ENCODE measurements at regions not wholly inside any gene's neighbourhood (a gene's known extent, or its start where the extent isn't known, plus 50 kb on each side); places are given as distances from the start of the nearest gene placed in this dataset.

- Mint-ChIP-seq H3K9me3 (peaks cover 7% of the 10 kb centered on the region), H3K4me1 (no peaks in the 10 kb centered on the region), H3K27me3 (ENCODE audit: low read depth) (peaks cover 64% of the 10 kb centered on the region), H3K4me3 (no peak overlapping the region), H3K36me3 (ENCODE audit: low read depth) (no peaks in the 10 kb centered on the region), H3K27ac (no peak overlapping the region)
- TF ChIP-seq CTCF (IDR thresholded peaks at IDR 0.05; ENCODE audit: unreplicated experiment in 3 of 3): no peak
Measured at GRCh38 chr13:112236539-112237197, 139.5 kb upstream of the SPACA7 start.

GRCh38 chr13:112238436-112238995, 137.6 kb upstream of the SPACA7 start:
- H3K27ac Mint-ChIP-seq: no peak overlapping the region
- H3K27me3 Mint-ChIP-seq (ENCODE audit: low read depth): peaks cover 61% of the 10 kb centered on the region

GRCh38 chr13:112240076-112240475, 136.1 kb upstream of the SPACA7 start:
- peaks cover 3% of the 10 kb centered on the region for H3K9me3 Mint-ChIP-seq
- TF ChIP-seq CTCF (IDR thresholded peaks at IDR 0.05; ENCODE audit: unreplicated experiment in 3 of 3): no peak
- no peaks in the 10 kb centered on the region for H3K4me1 Mint-ChIP-seq
- no peak overlapping the region for H3K27ac Mint-ChIP-seq
- H3K36me3 Mint-ChIP-seq (ENCODE audit: low read depth): no peaks in the 10 kb centered on the region
- peaks cover 62% of the 10 kb centered on the region for H3K27me3 Mint-ChIP-seq (ENCODE audit: low read depth)
- no peak overlapping the region for H3K4me3 Mint-ChIP-seq

More at GRCh38 chr13:112238436-112238995, 137.6 kb upstream of the SPACA7 start:
- Mint-ChIP-seq H3K36me3 (ENCODE audit: low read depth) (no peaks in the 10 kb centered on the region), H3K4me3 (no peak overlapping the region), H3K4me1 (no peaks in the 10 kb centered on the region), H3K9me3 (peaks cover 6% of the 10 kb centered on the region)
- TF ChIP-seq CTCF (IDR thresholded peaks at IDR 0.05; ENCODE audit: unreplicated experiment in 3 of 3): no peak

GRCh38 chr13:112241288-112241687, 134.9 kb upstream of the SPACA7 start:
- no peak for TF ChIP-seq CTCF (IDR thresholded peaks at IDR 0.05; ENCODE audit: unreplicated experiment in 3 of 3)
- Mint-ChIP-seq H3K9me3 (peaks cover 3% of the 10 kb centered on the region), H3K36me3 (ENCODE audit: low read depth) (no peaks in the 10 kb centered on the region), H3K27me3 (ENCODE audit: low read depth) (peaks cover 56% of the 10 kb centered on the region), H3K4me3 (no peak overlapping the region), H3K27ac (no peak overlapping the region), H3K4me1 (no peaks in the 10 kb centered on the region)

- Mint-ChIP-seq H3K4me3 (no peak overlapping the region), H3K27ac (no peak overlapping the region), H3K9me3 (peaks cover 3% of the 10 kb centered on the region), H3K27me3 (ENCODE audit: low read depth) (peaks cover 48% of the 10 kb centered on the region), H3K4me1 (no peaks in the 10 kb centered on the region), H3K36me3 (ENCODE audit: low read depth) (no peaks in the 10 kb centered on the region)
- TF ChIP-seq CTCF (IDR thresholded peaks at IDR 0.05; ENCODE audit: unreplicated experiment in 3 of 3): no peak
Measured at GRCh38 chr13:112242777-112243176, 133.4 kb upstream of the SPACA7 start.

- TF ChIP-seq CTCF (IDR thresholded peaks at IDR 0.05; ENCODE audit: unreplicated experiment in 3 of 3): no peak
- no peak overlapping the region for H3K27ac Mint-ChIP-seq
- no peak overlapping the region for H3K4me3 Mint-ChIP-seq
- H3K9me3 Mint-ChIP-seq: no peaks in the 10 kb centered on the region
- peaks cover 48% of the 10 kb centered on the region for H3K27me3 Mint-ChIP-seq (ENCODE audit: low read depth)
- H3K36me3 Mint-ChIP-seq (ENCODE audit: low read depth): no peaks in the 10 kb centered on the region
- no peaks in the 10 kb centered on the region for H3K4me1 Mint-ChIP-seq
Measured at GRCh38 chr13:112244061-112244460, 132.1 kb upstream of the SPACA7 start.

Data from nephron (organoid).